Embryonic facial prominence (tissue), 1 donor: ENCODE measurements at regions not wholly inside any gene's neighbourhood (a gene's known extent, or its start where the extent isn't known, plus 50 kb on each side); places are given as distances from the start of the nearest gene placed in this dataset.
"Not testable (repeated sequence)": the region's sequence is repeated elsewhere in the genome, so short reads cannot be mapped to it uniquely, and the experiment has no call there.

Experiments used
- DNase-seq: peaks from one replicate; pipeline ENCODE4 v3.0.0-alpha.2; 2016; ENCODE audit errors: extremely low spot score

DNA sequence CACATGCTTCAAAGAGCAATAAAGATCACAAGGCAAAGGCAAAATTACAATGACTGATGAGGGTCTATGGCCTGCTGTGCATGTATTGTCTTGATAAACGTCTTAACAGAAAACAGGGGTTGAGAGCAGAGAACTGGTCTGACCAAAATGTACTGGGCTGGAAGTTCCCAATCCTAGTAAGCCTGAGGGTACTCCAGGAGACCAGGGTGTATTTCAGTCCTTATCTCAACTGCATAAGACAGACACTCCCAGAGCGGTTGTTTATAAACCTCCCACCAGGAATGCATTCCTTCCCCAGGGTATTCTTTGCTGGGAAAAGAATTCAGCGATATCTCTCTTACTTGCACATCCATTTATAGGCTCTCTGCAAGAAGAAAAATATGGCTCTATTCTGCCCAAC, 521.8 kb upstream of the GNPDA2 start:
- not testable (repeated sequence) for DNase-seq

DNA sequence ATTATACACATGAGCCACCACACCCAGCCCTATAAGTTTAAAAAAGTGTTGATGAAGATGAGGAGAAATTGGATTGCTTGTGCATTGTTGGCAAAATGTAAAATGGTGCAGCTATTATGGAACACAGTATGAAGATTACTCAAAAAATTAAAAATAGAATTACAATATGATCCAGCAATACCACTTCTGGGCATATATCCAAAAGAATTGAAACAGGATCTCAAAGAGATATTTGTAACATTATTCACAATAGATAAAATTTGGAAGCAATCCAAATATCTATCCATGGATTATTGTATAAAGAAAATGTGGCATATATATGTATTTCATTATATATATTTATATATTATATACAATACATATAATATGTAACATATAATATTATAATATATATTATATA, 515.6 kb upstream of the GNPDA2 start:
- no peak for DNase-seq

DNA sequence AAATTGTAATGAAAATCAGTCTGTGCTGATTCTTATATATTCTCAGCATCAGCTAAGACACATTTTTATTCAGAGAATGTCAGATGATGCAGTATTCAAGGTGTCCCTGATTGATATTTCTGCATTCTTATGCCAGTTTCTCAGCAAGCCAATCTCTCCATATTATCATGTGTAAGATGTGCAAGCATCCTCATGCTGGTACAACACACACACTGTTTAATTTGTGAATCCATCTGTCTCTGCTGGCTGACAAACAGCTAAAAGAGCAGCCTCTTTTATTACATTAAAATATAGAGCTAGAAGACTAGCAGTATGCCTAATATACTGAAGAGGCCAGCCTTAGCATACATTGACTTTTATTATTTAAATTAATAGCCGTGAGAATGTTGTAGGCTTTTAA, 502.9 kb upstream of the GNPDA2 start:
- DNase-seq = no peak

DNA sequence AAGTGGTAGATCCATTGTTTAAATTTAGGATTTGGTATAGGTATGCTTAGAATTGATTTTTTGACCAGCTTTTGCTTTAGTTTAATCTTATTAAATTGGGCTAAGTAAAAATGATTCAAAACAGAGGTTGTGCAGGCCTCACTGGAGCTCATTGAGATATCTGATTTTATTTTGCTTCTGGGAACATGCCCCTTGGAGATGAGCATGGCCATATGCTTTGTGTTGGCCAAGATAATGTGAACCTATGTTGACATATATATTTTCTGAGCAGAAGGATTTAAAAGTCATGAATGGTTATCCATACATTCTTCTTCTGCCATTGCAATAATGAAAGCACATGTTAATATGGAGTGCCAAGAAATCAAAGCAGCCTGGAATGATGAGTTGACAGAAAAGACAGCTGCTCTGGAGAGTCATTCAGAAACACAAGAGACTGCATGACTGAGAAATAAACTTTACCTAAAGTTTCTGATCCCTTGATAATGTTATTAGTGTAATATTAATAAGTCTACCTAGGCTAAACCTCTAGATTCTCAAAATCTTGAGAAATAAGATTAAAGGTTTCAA, 489.7 kb upstream of the GNPDA2 start:
- no peak for DNase-seq

DNA sequence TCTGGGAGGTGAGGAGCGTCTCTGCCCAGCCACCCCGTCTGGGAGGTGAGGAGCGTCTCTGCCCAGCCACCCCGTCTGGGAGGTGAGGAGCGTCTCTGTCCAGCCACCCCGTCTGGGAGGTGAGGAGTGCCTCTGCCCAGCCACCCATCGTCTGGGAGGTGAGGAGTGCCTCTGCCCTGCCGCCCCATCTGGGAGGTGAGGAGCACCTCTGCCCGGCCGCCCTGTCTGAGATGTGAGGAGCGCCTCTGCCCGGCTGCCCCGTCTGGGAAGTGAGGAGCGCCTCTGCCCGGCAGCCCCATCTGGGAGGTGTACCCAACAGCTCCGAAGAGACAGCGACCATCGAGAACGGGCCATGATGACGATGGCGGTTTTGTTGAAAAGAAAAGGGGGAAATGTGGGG, 482.1 kb upstream of the GNPDA2 start:
- DNase-seq = not testable (repeated sequence)

DNA sequence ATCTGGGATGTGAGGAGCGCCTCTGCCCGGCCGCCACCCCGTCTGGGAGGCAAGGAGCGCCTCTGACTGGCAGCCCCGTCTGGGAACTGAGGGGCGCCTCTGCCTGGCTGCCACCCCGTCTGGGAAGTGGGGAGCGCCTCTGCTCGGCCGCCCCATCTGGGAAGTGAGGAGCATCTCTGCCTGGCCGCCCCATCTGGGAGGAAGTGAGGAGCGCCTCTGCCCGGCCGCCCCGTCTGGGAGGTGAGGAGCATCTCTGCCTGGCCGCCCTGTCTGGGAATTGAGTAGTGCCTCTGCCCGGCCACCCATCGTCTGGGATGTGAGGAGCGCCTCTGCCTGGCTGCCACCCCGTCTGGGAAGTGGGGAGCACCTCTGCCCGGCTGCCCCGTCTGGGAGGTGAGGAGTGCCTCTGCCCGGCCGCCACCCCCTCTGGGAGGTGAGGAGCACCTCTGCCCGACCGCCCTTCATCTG, 481.5 kb upstream of the GNPDA2 start:
- not testable (repeated sequence) for DNase-seq

DNA sequence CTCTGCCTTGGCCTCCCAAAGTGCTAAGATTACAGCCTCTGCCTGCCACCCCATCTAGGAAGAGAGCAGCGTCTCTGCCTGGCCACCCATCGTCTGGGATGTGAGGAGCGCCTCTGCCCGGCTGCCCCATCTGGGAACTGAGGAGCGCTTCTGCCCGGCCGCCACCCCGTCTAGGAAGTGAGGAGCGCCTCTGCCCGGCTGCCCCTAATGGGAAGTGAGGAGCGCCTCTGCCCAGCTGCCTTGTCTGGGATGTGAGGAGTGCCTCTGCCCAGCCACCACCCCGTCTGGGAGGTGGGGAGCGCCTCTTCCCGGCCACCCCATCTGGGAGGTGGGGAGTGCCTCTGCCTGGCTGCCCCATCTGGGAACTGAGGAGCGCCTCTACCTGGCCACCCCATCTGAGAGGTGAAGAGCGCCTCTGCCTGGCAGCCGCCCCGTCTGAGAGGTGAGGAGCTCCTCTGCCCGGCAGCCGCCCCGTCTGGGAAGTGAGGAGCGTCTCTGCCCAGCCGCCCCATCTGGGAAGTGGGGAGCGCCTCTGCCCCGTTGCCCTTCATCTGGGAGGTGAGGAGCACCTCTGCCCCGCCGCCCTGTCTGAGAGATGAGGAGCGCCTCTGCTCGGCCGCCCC, 481.0 kb upstream of the GNPDA2 start:
- not testable (repeated sequence) for DNase-seq

DNA sequence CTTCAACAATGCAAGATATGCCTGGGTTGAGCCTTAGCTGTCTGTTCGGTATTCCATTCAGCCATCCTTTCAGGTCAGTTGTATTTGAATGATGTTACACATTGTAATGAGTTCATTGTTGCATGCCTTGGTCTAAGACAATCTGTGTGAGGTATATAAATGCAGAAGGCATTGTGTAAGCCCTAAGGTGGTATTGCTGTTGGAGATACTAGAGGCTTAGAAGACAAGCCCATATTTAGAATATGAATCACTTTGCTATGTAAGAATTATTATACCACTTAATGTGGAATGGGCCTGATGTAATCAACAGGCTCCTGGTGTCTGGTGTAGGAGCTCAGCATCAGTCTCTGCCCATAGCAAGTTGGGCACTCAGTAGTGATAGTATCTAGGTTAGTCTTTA, 473.4 kb upstream of the GNPDA2 start:
- no peak for DNase-seq

DNA sequence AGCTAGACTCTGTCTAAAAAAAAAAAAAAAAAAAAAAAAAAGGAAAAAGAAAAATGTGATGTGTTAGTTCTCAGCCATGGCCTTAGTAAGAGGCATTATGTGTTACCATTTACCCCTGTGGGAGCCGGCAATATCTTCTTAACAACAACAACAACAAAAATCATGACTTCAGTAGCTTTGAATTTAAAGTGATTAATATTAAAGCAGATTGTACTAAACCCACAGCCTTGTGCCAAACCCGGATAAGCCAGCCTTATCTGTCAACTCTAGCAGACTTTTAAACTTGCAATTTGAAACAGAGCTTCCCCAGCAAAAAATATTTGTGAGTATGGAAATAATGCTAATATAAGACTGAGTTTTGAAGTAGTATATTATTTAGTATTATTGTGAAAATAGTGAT, 462.1 kb upstream of the GNPDA2 start:
- no peak for DNase-seq

DNA sequence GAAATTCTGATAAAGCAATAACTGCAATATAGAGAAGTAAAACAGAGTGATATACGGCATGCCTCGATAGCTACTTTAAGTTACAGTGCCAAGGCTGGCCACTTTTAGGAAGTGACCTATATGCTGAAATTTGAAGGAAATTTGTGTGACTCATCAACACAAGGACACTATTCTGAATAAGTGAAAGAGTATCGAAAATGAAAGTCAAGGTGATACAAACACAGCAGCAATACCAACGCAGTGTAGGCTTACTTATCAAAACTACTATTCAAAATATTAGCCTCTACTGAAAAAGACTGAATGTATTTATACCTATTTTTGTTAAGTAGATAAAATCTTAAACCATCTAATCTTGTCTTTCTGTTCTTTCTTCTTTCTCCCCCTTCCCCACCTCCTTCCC, 459.9 kb upstream of the GNPDA2 start:
- no peak for DNase-seq

DNA sequence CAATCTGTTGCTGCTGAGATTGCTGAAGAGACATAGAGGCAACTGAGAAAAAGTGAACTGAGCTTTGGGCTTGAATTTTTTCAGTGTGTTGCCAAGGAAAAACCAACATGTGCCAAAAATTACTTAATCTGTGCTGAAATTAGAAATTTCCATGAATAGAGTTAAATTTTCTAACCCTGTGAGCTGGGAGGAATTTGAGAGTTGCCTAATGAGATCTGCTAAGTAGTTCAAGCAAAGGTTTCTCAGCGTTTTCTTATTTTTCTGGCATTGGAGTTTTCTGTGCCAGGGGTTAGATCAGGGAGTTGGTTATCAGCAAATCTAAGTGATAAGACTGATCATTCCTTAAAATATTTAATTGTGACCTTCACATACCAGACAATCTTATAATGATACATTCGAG, 457.5 kb upstream of the GNPDA2 start:
- no peak for DNase-seq

DNA sequence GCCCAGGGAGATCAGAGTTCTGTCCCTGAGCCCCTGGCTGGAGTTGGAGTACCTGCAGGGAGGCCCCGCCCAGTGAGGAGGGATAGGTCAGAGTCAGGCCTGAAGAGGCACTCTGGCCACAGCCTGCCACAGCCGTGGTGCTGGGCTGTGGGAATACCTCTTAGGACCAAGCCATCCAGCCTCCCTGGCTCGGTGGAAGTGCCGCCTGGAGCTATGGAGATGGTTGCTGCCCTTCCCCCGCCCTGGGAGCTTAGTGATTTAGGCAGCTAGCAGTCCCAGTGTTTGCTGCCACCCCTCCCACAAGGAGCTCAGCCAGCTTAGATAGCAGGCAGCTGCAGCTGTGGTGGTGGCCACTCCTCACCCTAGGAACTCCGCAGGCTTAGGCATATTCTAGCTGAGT, 446.3 kb upstream of the GNPDA2 start:
- no peak for DNase-seq

DNA sequence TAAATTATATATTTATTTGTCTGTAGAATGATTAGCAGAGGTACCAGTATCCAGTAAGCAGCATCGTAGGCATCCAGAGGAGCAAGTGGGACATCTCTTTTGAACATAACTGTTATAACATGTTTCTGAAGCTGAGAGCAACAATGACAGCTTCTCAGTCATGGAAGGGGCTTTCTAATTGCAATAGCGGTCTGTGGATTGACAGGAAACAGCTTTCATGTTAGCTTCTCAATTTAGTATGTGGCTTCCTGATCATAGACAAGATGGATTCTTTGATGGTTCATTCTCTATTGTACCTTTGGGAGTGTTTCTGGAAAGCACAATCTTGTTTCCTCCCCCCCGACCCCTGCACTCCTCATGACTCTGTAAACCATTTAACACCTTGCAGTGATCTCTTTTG, 434.6 kb upstream of the GNPDA2 start:
- DNase-seq = no peak

DNA sequence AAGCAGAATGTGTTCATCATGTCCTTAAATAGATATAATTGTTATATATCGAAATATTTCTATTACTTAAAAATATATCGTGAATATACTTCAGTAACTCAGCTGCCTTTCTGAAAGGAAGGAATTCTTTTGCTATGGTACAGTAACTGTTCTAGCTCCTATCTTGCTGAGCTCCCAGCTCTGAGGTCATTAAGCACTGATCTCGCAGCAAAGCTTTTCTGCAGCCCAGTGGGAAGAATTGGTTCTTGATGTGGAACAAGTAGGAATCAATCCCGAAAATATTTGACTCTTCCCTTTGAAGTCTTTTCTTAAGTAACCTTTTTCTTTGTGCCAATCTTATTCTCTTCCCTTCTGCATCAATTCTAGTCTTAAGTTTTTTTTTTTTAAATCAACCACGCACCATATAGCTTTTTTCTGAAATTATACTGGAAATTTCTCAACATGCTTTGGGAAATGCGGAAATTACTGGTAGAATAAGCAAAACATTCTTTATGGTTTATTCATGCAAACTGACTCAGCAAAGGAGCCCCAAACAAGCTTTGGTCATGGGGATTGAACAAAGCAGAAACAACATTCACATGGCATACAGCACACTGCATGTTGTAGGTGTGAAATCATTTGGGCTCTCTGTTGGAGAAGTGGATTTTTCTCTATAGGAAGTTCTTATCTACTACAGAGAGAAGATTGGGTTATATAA, 428.9 kb upstream of the GNPDA2 start:
- no peak for DNase-seq

DNA sequence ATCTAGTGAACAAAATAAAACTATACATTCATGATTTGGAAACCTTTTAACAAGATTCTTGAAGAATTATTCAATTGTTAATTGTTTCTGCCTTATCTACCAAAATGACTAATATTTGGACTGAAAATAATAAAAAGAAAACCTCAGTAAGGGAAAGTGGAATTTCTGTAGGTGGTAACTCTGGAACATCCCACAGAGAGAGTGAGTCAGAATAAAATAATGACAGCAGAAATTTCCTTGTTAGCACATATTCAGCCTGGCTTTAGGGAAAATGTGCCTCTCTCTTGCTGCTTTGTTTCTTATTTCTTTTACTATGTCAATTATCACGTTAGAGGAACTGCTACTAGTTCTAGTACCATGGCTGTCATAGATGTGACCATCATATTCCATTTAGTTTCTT, 421.5 kb upstream of the GNPDA2 start:
- DNase-seq = no peak

DNA sequence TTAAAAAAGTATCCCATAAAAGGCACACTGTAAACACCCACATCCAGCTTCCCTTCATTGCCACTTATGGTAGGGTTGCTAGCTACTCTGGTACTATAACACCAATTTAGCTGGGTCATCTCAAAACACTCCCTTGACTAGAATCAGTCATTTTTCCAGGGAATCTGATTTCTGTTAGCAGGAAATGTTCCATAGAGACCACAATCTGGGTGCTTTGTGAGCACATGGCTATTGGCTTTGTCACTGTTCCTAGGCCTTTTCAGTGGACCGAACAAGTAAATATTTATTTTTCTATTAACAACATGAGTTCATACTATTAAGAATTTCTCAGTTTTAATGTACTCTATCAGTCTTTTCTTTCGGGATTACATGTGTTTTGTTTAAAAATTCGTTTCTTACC, 404.7 kb upstream of the GNPDA2 start:
- no peak for DNase-seq

DNA sequence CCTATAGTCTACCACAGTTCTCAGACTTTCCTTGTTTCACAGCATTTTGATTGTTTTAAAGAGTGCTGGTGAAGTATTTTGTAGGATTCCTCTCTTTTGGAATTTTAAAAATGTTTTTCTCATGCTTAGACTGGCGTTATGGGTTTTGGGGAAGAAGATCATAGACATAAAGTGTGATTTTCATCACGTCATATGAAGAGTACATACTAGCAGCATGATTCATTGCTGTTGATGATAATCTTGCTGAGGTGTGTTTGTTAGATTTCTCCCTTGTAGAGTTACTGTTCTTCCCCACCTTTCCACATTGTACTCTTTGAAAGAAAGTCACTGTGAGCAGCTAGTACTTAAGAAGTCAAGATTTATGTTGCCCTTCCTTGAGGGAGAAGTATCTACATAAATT, 396.1 kb upstream of the GNPDA2 start:
- no peak for DNase-seq

DNA sequence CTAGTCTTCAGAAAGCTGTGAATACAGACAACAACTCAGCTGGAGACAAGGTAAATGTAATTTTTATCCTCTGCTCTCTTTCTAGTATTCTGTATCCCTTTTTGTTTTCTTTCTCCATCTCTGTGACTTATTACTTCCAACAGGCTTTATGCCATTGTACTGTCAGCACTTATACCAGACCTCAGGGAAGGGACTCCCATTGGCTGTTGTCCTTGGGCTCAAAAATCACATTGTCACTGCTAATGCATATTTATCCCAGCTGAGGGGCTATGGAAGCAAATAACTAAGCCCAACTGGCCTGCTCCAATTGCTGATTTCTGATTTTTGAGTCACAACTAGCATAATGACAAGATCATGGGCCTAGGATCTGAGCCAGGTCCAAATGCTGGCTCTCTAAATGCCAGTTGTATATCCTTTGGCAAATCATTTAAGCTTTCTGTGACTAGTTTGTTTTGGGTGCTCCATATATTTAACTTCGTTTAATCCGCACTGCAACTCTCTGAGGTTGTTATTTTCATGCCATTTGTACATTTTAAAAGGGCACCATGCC, 395.1 kb upstream of the GNPDA2 start:
- DNase-seq = no peak

DNA sequence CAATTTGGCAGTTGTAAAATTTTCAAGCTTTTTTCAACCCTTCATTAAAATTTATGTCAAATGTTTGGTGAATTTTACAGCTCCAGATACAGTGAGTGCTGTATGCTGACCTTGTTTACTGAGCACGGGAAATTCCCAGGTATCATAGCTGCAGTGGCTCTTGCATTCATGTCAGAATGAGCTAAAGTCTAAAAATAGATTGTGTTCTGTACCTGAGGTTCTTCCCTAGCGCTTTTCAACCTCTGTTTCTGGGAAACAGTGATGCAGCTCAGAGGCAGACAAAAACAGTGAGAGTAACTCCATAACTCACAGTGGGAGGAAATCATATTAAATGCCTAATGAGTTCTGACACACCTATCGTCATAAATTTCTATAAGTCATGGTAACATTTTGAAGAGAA, 393.8 kb upstream of the GNPDA2 start:
- no peak for DNase-seq

DNA sequence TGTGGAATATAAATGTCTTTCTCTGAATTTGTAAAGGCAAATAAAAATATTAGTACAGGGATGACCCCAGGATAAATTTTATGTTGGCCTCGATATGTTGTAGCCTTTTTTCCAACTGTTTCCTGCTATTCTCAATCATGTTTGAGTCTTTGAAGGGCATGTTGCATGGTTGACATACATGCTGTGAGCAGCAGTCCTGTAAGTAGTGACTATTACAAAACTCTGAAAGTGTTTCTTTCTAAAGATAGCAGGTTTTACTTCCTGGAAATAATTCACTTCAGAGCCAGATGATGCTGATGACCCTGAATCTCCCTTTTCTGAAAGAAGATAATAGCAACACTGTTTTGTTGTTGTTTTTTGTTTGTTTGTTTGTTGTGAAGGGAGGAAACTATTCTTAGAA, 393.0 kb upstream of the GNPDA2 start:
- DNase-seq = no peak

DNA sequence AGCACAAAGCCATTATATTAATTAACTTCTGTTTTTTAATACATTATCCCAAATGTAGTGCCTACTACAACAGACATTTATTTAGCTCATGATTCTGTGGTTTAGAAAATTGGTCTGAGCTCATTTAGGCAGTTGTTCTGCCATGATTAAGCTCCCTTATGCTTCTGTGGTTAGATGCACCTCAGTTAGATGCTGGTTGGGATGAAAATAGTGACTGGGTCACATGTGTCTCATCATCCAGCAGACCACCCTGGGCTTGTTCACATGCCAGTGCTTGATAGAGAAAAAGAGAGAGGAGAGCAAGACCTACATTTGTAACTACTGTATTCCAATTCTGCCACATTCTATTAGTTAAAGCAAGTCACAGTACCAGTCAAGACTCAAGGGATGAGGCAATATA, 376.4 kb upstream of the GNPDA2 start:
- DNase-seq = no peak

DNA sequence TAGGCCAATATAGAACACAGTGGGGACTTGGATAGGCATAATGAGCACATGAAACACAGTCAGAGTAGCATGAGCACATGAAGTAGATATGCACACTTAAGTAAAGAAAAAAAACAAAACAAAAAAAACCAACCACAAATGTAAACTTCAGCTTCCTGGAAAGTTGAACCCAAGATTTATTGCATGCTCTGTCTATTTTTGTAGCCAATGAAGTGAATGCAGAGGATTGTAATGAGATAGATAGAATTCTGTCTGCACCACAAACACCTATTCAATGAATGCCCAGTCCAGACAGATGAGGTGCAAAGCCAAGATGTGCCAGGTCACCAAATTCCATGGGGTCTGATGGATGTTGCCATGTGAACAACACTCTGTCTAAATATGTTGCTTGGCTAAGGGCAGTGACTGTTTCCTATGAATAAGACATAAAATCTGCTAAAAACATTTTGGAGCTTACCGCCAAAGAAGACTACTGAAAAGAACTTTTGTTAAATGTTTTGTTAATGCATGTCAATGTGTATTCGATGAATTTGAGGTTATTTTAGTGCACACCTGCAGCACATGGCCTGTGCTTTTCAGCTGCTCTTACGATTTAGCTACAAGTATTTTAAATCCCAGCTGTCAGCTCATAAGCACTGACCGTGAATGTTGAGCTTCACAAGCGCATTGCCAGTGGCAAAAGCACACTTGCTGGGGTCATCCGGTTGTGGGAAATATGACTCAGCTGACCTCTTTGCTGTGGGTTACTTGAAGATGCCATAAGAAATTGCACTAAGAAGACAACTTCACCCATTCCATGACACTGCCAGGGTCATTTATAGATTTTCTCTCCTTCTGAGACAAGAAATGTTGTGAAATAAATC, 374.8 kb upstream of the GNPDA2 start:
- DNase-seq = no peak
